ENCODE measurements at regions not wholly inside any gene's neighbourhood (a gene's known extent, or its start where the extent isn't known, plus 50 kb on each side); places are given as distances from the start of the nearest gene placed in this dataset.
"Not testable (repeated sequence)": the region's sequence is repeated elsewhere in the genome, so short reads cannot be mapped to it uniquely, and the experiment has no call there.

GRCh38 chr11:46204415-46204814, 73.0 kb upstream of the CREB3L1 start:
- H3K27ac Mint-ChIP-seq; H3K9me3 Mint-ChIP-seq (ENCODE audit: insufficient read depth); POLR2A ChIA-PET; DNase-seq; H3K4me3 Mint-ChIP-seq; ATAC-seq; CTCF ChIA-PET; H3K4me1 Mint-ChIP-seq (ENCODE audit: low read depth); H3K36me3 Mint-ChIP-seq (ENCODE audit: low read depth): not testable (repeated sequence)
- H3K27me3 Mint-ChIP-seq (ENCODE audit: low read depth): peaks cover 18% of the 10 kb centered on the region

DNA sequence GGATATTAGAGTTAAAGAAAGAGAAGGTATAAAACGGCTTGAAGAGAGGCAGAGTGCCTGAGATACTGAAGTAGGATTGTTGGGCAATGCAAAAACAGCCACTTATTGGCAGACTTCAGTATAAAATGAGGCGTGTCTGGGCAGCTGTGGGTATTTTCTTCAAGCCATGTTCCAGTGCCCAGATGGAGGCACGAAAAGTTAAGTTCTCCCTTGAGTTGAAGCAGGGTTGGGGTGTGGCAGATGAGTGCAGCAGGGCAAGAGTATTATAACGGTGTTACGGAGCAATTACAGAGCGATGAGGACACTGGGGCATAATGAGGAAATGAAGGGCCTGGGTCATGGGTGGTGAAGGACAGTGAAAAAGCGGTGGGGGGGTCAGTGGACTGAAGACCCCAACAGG, 73.7 kb upstream of the CREB3L1 start:
- ChIA-PET CTCF (no interaction called here), POLR2A (no interaction called here)
- DNase-seq (no peak), ATAC-seq (no peak)
- Mint-ChIP-seq H3K36me3 (ENCODE audit: low read depth) (no peaks in the 10 kb centered on the region), H3K4me3 (no peak overlapping the region), H3K27ac (no peak overlapping the region), H3K4me1 (ENCODE audit: low read depth) (no peaks in the 10 kb centered on the region), H3K9me3 (ENCODE audit: insufficient read depth) (no peaks in the 10 kb centered on the region), H3K27me3 (ENCODE audit: low read depth) (peaks cover 18% of the 10 kb centered on the region)

DNA sequence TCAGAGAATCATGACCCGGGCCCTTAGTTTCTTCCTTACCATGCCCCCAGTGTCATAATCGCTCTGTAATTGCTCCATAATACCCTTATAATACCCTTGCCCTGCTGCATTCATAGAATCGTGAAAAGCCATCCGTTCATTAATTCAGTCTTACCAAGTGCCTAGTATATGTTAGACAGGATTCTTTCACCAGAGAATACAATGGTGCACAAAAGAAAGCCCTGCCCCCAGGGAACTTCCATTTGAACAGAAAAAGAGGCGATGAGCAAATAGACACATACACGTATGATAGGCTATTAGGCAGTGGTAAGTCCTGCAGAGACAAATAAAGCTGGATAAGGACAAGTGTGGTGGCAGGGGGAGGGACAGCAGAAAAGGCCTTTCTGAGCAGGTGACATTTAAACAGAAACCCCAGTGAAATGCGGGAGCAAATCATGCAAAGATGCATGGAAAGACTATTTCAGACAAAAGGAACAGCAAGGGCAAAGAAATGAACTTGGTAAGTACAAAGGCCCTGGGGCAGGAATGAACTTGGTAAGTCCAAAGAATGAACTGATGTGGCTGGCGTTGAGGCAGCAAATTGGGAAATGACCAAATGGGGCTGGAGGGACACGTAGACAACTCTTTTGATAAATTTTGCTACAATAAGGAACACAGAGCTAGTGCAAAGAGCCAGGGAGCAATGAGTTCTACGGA, 74.6 kb upstream of the CREB3L1 start:
- H3K9me3 Mint-ChIP-seq (ENCODE audit: insufficient read depth): no peaks in the 10 kb centered on the region
- ChIA-PET POLR2A (no interaction called here), CTCF (no interaction called here)
- H3K4me1 Mint-ChIP-seq (ENCODE audit: low read depth): no peaks in the 10 kb centered on the region
- H3K27me3 Mint-ChIP-seq (ENCODE audit: low read depth): peaks cover 23% of the 10 kb centered on the region
- no peaks in the 10 kb centered on the region for H3K36me3 Mint-ChIP-seq (ENCODE audit: low read depth)
- ATAC-seq (no peak), DNase-seq (no peak)
- H3K4me3 Mint-ChIP-seq: no peak overlapping the region
- H3K27ac Mint-ChIP-seq: no peak overlapping the region

- Mint-ChIP-seq H3K9me3 (ENCODE audit: insufficient read depth) (no peaks in the 10 kb centered on the region), H3K27me3 (ENCODE audit: low read depth) (peaks cover 26% of the 10 kb centered on the region), H3K27ac (no peak overlapping the region), H3K4me3 (no peak overlapping the region), H3K36me3 (ENCODE audit: low read depth) (no peaks in the 10 kb centered on the region), H3K4me1 (ENCODE audit: low read depth) (no peaks in the 10 kb centered on the region)
- ATAC-seq (no peak), DNase-seq (no peak)
- POLR2A ChIA-PET: no interaction called here
- CTCF ChIA-PET: no interaction called here
Observed at GRCh38 chr11:46202149-46202548, 75.3 kb upstream of the CREB3L1 start.

GRCh38 chr11:46200537-46201281, 76.8 kb upstream of the CREB3L1 start:
- no peak for ATAC-seq
- ChIA-PET POLR2A (no interaction called here), CTCF (no interaction called here)
- Mint-ChIP-seq H3K9me3 (ENCODE audit: insufficient read depth) (no peaks in the 10 kb centered on the region), H3K4me3 (no peak overlapping the region), H3K36me3 (ENCODE audit: low read depth) (no peaks in the 10 kb centered on the region), H3K4me1 (ENCODE audit: low read depth) (no peaks in the 10 kb centered on the region), H3K27me3 (ENCODE audit: low read depth) (peaks cover 32% of the 10 kb centered on the region), H3K27ac (no peak overlapping the region)
- DNase-seq: no peak

DNA sequence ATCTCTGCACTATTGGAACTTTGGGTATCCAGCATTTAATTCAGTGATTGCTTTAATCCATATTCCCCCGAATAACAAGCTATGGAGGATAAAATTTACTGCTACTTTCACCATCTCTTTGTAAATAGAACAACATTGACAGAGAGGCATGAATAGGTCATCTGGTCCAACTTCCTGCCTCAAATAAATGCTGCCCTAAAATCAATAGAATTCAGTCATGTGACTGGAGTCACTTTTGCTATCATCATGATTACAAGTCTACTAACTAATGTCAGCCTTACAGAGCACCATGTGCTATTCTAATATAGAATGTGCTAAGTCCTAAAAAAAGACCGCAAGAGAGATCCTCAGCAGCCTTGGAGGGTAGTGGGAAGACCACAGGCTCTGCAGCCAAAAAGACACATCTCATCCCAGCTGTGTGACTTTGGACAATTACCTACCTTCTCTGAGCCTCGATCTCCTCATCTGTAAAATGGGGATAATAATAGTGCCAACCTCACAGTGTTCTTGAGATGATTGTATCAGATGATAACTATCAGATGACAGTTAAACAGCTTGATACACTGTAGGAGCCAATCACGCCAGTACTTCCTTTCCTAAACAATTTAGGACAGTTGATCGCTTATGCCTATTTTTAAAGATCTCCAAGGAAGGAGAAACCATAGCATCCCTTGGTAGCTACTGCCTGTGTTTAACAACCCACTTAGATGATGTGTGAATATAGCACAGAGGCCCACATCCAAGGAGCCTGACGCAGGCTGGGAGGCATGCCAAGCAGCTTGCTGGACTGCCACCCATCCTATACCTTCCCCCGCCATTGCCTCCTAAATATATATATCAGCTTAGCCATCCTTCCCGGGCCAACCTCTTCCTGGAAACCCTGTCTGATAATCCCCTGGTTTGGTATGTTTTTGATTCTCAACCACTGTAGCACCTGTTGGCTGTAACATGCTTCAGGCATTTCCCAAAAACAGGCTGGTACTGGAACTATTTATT, 77.3 kb upstream of the PHF21A start:
- Mint-ChIP-seq H3K4me3 (no peak overlapping the region), H3K36me3 (ENCODE audit: low read depth) (no peaks in the 10 kb centered on the region), H3K4me1 (ENCODE audit: low read depth) (no peaks in the 10 kb centered on the region), H3K9me3 (ENCODE audit: insufficient read depth) (no peaks in the 10 kb centered on the region), H3K27ac (no peak overlapping the region), H3K27me3 (ENCODE audit: low read depth) (peaks cover 28% of the 10 kb centered on the region)
- ChIA-PET POLR2A (no interaction called here), CTCF (no interaction called here)
- ATAC-seq (no peak), DNase-seq (no peak)

DNA sequence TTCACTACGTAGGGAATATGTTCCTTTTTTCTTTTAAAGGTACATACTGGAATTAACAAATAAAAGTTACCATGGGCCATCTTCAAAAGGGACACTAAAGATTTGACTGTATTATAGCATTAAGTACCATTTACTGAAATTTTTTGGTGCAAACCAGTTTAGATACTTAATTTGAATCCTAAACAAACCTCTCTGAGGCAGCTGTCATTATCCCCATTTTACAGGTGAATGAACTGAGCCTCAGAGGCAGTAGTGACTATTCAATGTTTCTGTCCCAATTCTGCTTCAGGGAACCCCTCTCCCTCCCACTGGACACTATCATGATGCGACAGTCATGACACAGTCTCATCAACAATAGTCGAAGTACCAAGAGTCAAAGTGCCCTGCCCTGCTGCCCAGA, 76.2 kb upstream of the PHF21A start:
- ChIA-PET POLR2A (no interaction called here), CTCF (no interaction called here)
- H3K4me3 Mint-ChIP-seq: no peak overlapping the region
- no peaks in the 10 kb centered on the region for H3K9me3 Mint-ChIP-seq (ENCODE audit: insufficient read depth)
- H3K36me3 Mint-ChIP-seq (ENCODE audit: low read depth): no peaks in the 10 kb centered on the region
- H3K27me3 Mint-ChIP-seq (ENCODE audit: low read depth): peaks cover 22% of the 10 kb centered on the region
- no peak overlapping the region for H3K27ac Mint-ChIP-seq
- DNase-seq: no peak
- H3K4me1 Mint-ChIP-seq (ENCODE audit: low read depth): no peaks in the 10 kb centered on the region
- no peak for ATAC-seq

- no peak for DNase-seq
- no peaks in the 10 kb centered on the region for H3K9me3 Mint-ChIP-seq (ENCODE audit: insufficient read depth)
- no peak overlapping the region for H3K27ac Mint-ChIP-seq
- no peak for ATAC-seq
- peaks cover 28% of the 10 kb centered on the region for H3K27me3 Mint-ChIP-seq (ENCODE audit: low read depth)
- no peaks in the 10 kb centered on the region for H3K4me1 Mint-ChIP-seq (ENCODE audit: low read depth)
- no peak overlapping the region for H3K4me3 Mint-ChIP-seq
- ChIA-PET CTCF (no interaction called here), POLR2A (no interaction called here)
- H3K36me3 Mint-ChIP-seq (ENCODE audit: low read depth): no peaks in the 10 kb centered on the region
Observed at GRCh38 chr11:46188017-46188416, 66.8 kb upstream of the PHF21A start.

- CTCF ChIA-PET: no interaction called here
- DNase-seq: no peak
- Mint-ChIP-seq H3K27me3 (ENCODE audit: low read depth) (peaks cover 37% of the 10 kb centered on the region), H3K4me1 (ENCODE audit: low read depth) (no peaks in the 10 kb centered on the region), H3K36me3 (ENCODE audit: low read depth) (no peaks in the 10 kb centered on the region), H3K27ac (no peak overlapping the region), H3K4me3 (no peak overlapping the region), H3K9me3 (ENCODE audit: insufficient read depth) (no peaks in the 10 kb centered on the region)
- ATAC-seq: no peak
- POLR2A ChIA-PET: no interaction called here
Observed at GRCh38 chr11:46183819-46184218, 62.6 kb upstream of the PHF21A start.

DNA sequence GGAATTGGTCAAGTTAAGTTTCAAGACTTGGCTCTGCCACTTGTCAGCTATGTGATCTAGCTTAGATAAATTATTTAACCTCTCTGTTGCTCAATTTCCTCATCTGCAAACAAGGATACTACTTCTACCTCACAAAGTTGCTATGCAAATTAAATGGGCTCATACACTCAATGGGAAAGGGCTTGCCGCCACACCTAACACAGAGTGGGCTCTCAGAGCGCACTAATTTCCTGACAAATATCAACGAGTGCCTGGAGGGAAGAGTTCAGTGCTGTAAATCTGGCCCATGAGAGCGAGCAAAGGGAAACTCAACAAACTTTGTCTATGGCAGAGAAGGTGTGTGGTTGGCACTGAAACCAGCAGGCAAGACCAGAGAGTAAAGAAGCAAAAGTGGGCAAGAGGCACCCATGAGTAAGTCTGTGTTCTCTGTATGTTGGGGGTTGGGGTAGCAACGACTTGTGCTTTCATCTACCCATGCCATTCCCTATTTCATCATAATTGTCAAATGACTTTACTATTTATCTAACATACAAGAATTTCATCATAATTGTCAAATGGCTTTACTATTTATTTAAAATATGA, 60.7 kb upstream of the PHF21A start:
- no peak overlapping the region for H3K4me3 Mint-ChIP-seq
- H3K36me3 Mint-ChIP-seq (ENCODE audit: low read depth): no peaks in the 10 kb centered on the region
- ChIA-PET POLR2A (no interaction called here), CTCF (no interaction called here)
- no peak overlapping the region for H3K27ac Mint-ChIP-seq
- H3K27me3 Mint-ChIP-seq (ENCODE audit: low read depth): peaks cover 34% of the 10 kb centered on the region
- H3K9me3 Mint-ChIP-seq (ENCODE audit: insufficient read depth): no peaks in the 10 kb centered on the region
- H3K4me1 Mint-ChIP-seq (ENCODE audit: low read depth): no peaks in the 10 kb centered on the region
- ATAC-seq (no peak), DNase-seq (no peak)

DNA sequence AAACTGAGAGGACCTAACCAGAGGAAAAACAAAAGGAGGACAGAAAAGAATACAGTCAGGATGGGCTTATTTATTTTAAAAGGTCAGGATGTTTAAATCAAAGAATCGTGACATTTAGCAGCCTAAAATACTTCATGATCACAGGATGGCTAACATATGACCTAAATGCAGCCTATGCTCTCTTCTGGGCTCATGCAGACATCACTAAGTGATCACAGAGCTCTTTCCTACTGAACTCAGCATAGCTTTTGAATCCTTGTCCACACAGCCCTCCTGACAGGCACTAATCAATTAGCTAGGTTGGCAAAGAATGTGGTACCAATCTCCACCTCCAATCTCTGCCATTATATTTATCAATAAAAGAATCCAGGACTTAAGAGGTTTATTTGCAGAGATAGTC, 60.1 kb upstream of the PHF21A start:
- CTCF ChIA-PET: no interaction called here

GRCh38 chr11:46180736-46181135, 59.5 kb upstream of the PHF21A start:
- Mint-ChIP-seq H3K36me3 (ENCODE audit: low read depth) (no peaks in the 10 kb centered on the region), H3K4me3 (no peak overlapping the region), H3K4me1 (ENCODE audit: low read depth) (no peaks in the 10 kb centered on the region), H3K9me3 (ENCODE audit: insufficient read depth) (no peaks in the 10 kb centered on the region), H3K27ac (no peak overlapping the region), H3K27me3 (ENCODE audit: low read depth) (peaks cover 35% of the 10 kb centered on the region)
- ChIA-PET CTCF (no interaction called here), POLR2A (no interaction called here)
- DNase-seq: no peak
- ATAC-seq: no peak

More for the DNA sequence above, 60.1 kb upstream of the PHF21A start:
- Mint-ChIP-seq H3K4me1 (ENCODE audit: low read depth) (no peaks in the 10 kb centered on the region), H3K9me3 (ENCODE audit: insufficient read depth) (no peaks in the 10 kb centered on the region), H3K36me3 (ENCODE audit: low read depth) (no peaks in the 10 kb centered on the region), H3K4me3 (no peak overlapping the region), H3K27ac (no peak overlapping the region), H3K27me3 (ENCODE audit: low read depth) (peaks cover 34% of the 10 kb centered on the region)
- ATAC-seq (no peak), DNase-seq (no peak)
- POLR2A ChIA-PET: no interaction called here
